Stomach (tissue), 4 donors: ENCODE measurements at regions not wholly inside any gene's neighbourhood (a gene's known extent, or its start where the extent isn't known, plus 50 kb on each side); places are given as distances from the start of the nearest gene placed in this dataset.

Experiments used
- EP300 ChIP-seq: sonication (generic); formaldehyde crosslinking; IDR thresholded peaks from one replicate; pipeline ENCODE4 v1.6.1; 2017; ENCODE audit warnings: antibody characterized with exemption
- POLR2A ChIP-seq, 4 donors: fragments of 450-650 bp; IDR thresholded peaks; one replicate each; pipeline ENCODE4 v1.6.1; 2016; ENCODE audit warnings: antibody characterized with exemption in 4 of 4, control low read depth in 2 of 4, mild to moderate bottlenecking in 1 of 4, moderate library complexity in 1 of 4
- TF ChIP-seq, protein P1 (sequence below), 7 experiments: fragments of 450-650 bp in 4 of 7; fragments of 200-600 bp in 3 of 7; sonication (generic) in 3 of 7; IDR thresholded peaks; one replicate each; pipeline ENCODE4 v1.5.1; 2016 to 2019; ENCODE audit warnings: antibody characterized with exemption in 7 of 7, control low read depth in 2 of 7, mild to moderate bottlenecking in 1 of 7

DNA sequence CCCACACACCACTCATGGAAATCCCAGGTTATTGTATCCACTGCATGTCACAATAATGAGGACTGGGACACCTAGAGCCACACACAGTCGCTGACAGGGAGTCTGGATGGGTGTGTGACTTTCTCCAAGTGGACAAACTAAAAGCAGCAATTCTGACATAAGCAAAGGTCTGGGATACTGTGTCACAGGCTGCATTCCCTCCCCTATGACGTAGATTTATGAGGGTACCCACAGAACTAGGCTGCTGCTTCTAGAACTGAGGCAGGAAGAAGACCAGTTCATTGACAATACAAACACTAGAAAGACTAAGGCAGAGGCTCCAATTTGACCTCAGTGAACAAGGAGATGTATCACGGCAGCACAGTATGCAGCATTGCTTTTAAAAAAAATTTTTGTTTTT, 63.6 kb upstream of the TBCA start:
- TF ChIP-seq, protein P1, sequence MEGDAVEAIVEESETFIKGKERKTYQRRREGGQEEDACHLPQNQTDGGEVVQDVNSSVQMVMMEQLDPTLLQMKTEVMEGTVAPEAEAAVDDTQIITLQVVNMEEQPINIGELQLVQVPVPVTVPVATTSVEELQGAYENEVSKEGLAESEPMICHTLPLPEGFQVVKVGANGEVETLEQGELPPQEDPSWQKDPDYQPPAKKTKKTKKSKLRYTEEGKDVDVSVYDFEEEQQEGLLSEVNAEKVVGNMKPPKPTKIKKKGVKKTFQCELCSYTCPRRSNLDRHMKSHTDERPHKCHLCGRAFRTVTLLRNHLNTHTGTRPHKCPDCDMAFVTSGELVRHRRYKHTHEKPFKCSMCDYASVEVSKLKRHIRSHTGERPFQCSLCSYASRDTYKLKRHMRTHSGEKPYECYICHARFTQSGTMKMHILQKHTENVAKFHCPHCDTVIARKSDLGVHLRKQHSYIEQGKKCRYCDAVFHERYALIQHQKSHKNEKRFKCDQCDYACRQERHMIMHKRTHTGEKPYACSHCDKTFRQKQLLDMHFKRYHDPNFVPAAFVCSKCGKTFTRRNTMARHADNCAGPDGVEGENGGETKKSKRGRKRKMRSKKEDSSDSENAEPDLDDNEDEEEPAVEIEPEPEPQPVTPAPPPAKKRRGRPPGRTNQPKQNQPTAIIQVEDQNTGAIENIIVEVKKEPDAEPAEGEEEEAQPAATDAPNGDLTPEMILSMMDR (IDR thresholded peaks at IDR 0.05) = no peak
- no peak for TF ChIP-seq EP300
- no peak for TF ChIP-seq POLR2A (IDR thresholded peaks at IDR 0.05)
